ENCODE measurements at regions not wholly inside any gene's neighbourhood (a gene's known extent, or its start where the extent isn't known, plus 50 kb on each side); places are given as distances from the start of the nearest gene placed in this dataset.

GRCh38 chr5:124633209-124633608, 113.2 kb downstream of the ZNF608 start:
- TF ChIP-seq CTCF (conservative IDR thresholded peaks at IDR 0.05; ENCODE audit: low read length), result no peak
- TF ChIP-seq EZH2phosphoT487 (IDR thresholded peaks at IDR 0.05; ENCODE audit: borderline replicate concordance, low read depth, low read length), result no peak
